H1 (cell line): ENCODE measurements at regions not wholly inside any gene's neighbourhood (a gene's known extent, or its start where the extent isn't known, plus 50 kb on each side); places are given as distances from the start of the nearest gene placed in this dataset.

ENCODE experiments used
- CHD1 ChIP-seq: IDR thresholded peaks from 2 replicates; pipeline ENCODE4 v1.6.1; 2012; ENCODE audit warnings: low read depth, low read length, improper control_type of control experiment
- CREB1 ChIP-seq: IDR thresholded peaks from 2 replicates; pipeline ENCODE4 v1.6.1; 2012; ENCODE audit warnings: inconsistent platforms
- CTCF ChIP-seq, 3 experiments: IDR thresholded peaks; 1 replicate in 2 of 3; 2 replicates in 1 of 3; pipeline versions ENCODE4 v1.5.1 to v1.6.1; 2011; ENCODE audit warnings: low read length in 3 of 3, mild to moderate bottlenecking in 3 of 3, inconsistent platforms in 2 of 3, low read depth in 1 of 3, moderate library complexity in 1 of 3; ENCODE audit not compliant: insufficient read depth in 1 of 3; ENCODE audit errors: control extremely low read depth in 1 of 3
- EZH2 ChIP-seq: fragments of 200-600 bp; sonication (generic); IDR thresholded peaks from 2 replicates; pipeline ENCODE4 v1.7.1; 2012; ENCODE audit warnings: low read depth, mild to moderate bottlenecking, moderate library complexity, low read length, inconsistent platforms; ENCODE audit not compliant: severe bottlenecking
- MAX ChIP-seq: IDR thresholded peaks from 2 replicates; pipeline ENCODE4 v1.6.1; 2012; ENCODE audit warnings: inconsistent platforms
- POLR2A ChIP-seq, 2 experiments: IDR thresholded peaks; 1 replicate in 1 of 2; 2 replicates in 1 of 2; pipeline ENCODE4 v1.6.1; 2011; ENCODE audit warnings: low read depth in 2 of 2, low read length in 2 of 2, mild to moderate bottlenecking in 2 of 2; ENCODE audit errors: control extremely low read depth in 1 of 2
- RNF2 ChIP-seq: fragments of 200-900, 300-1000 bp; sonication (generic); IDR thresholded peaks from 2 replicates; pipeline ENCODE4 v1.7.1; 2016; ENCODE audit warnings: borderline replicate concordance, low read depth, mild to moderate bottlenecking, antibody characterized with exemption, low read length; ENCODE audit not compliant: poor library complexity, severe bottlenecking; ENCODE audit errors: missing control alignments
- TAF1 ChIP-seq: IDR thresholded peaks from 2 replicates; pipeline ENCODE4 v1.6.1; 2011; ENCODE audit warnings: mild to moderate bottlenecking, low read depth, low read length

- TF ChIP-seq RNF2 (no peak), CTCF (IDR thresholded peaks at IDR 0.05; ENCODE audit: control extremely low read depth in 1 of 3, insufficient read depth in 1 of 3, low read depth in 1 of 3, low read length in 3 of 3) (no peak), TAF1 (no peak), CHD1 (no peak), CREB1 (no peak), EZH2 (no peak), POLR2A (IDR thresholded peaks at IDR 0.05; ENCODE audit: control extremely low read depth in 1 of 2, low read depth in 2 of 2, low read length in 2 of 2) (no peak), MAX (no peak)
Observed at GRCh38 chr6:22825210-22825609, 255.8 kb downstream of the HDGFL1 start.
